HT1080 (cell line): ENCODE measurements at regions not wholly inside any gene's neighbourhood (a gene's known extent, or its start where the extent isn't known, plus 50 kb on each side); places are given as distances from the start of the nearest gene placed in this dataset.

Experiments
- DNase-seq: peaks from one replicate; pipeline ENCODE4 v3.0.0-alpha.2; 2015; ENCODE audit warnings: low read depth

- no peak for DNase-seq
Measured at GRCh38 chr11:134522782-134523570, 110.9 kb upstream of the B3GAT1 start.

DNA sequence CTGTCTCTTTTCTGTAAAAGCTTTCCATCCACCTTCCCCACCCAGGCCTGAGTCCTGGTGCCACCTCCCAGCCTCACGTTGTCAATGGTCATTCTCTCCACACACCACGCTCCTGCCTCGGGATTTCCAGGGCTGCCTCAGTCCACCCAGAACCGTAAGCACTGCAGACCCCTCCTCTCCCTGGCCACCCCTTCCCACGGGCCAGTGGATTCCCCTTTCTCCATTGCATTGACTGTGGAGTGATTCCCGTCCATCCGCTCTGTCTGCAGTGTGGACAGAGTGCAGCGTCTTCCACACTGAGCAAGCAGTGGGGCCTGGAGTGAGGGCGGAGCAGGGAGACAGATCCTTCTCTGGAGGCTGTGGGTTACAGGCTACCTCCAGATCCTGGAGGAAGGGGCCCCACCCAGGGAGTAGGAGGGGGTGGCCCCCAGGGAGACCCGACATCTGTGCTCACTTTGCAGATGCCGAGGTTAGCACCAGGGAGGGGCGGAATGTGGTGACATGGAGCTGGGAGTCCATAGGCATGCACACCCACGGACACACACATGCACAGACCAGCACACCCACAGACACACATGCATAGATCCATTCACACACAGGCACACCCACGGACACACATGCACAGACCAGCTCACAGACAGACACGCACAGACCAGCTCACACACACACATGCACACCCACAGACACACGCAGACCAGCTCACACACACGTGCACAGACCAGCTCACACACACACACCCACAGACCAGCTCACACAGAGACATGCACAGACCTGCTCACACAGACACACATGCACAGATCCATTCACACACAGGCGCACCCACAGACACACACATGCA, 109.6 kb upstream of the B3GAT1 start:
- no peak for DNase-seq

GRCh38 chr11:134521001-134521400, 109.0 kb upstream of the B3GAT1 start:
- no peak for DNase-seq

DNA sequence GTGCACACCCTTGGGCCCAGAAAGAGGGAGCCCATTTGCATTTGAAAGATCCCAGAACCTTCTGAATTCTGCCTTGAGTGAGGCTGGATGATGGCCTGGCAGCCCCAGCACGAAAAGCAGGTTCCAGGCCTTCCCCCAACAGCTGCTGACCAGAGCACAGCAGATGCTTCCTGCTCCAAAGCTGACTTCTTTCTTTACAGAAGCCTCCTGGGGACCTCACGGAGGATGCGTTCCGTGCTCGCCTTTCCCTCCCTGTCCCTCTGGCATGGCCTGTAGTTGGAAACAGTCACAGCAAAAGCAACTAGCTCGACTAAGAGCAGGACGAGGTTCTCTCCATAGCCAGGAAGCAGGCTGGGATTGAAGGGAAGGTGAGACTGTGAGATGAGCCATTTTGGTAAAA, 107.7 kb upstream of the B3GAT1 start:
- DNase-seq = no peak

- DNase-seq = no peak
Measured at GRCh38 chr11:134519390-134519750, 107.3 kb upstream of the B3GAT1 start.

- no peak for DNase-seq
Measured at GRCh38 chr11:134518616-134519389, 106.8 kb upstream of the B3GAT1 start.

DNA sequence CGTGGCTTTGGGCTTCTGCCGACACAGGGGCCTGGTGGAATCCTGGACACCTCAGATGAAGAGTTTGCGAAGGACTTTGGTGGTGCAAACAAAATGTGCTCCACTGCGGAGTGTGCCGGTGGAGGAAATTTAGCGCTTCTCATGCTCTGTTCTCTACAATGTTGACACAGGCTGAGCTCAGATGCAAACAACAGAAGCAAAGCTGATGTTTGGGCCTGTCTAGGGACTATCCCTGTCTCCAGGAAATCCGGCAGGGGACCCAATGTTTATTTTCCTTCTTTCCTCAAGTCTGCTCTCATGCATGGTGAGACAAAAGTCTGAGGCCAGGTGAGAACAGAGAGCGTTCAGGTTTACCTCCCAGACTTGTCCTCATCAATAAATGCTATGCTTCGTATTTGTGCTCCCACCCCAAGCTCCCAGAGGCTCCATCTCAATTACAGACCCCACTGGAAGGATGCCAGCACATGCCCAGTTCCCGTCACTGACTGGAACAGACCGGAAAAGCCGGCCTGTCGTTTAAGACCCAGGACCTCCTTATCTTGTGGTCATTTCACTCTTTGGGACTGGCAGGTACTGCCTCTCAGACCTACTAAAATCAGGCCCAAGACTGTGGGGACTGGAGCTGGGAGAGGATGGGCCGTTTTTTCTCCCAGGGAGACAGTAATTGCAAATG, 105.7 kb upstream of the B3GAT1 start:
- DNase-seq = no peak

- no peak for DNase-seq
Measured at GRCh38 chr11:134517115-134517514, 105.1 kb upstream of the B3GAT1 start.

DNA sequence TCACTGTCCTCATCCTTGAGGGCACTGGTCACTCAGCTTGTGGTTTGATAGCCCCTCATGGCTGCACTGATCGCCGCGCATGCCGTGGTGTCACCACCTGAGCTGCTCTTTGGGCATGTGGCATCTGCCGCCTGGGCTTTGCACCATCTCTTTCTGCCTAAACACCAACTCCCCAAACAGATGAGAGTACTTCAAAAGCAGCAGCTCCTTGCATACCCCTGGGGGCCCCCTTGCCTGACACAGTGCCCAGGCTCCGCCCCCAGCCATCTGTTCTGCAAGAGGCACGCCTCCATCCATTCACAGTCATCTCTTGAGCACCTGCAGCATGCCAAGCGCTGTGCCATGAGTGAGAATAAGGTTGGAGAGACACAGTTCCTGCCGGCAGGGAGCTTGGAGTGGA, 104.5 kb upstream of the B3GAT1 start:
- DNase-seq = no peak

- no peak for DNase-seq
Measured at GRCh38 chr11:134515081-134515960, 103.3 kb upstream of the B3GAT1 start.

DNA sequence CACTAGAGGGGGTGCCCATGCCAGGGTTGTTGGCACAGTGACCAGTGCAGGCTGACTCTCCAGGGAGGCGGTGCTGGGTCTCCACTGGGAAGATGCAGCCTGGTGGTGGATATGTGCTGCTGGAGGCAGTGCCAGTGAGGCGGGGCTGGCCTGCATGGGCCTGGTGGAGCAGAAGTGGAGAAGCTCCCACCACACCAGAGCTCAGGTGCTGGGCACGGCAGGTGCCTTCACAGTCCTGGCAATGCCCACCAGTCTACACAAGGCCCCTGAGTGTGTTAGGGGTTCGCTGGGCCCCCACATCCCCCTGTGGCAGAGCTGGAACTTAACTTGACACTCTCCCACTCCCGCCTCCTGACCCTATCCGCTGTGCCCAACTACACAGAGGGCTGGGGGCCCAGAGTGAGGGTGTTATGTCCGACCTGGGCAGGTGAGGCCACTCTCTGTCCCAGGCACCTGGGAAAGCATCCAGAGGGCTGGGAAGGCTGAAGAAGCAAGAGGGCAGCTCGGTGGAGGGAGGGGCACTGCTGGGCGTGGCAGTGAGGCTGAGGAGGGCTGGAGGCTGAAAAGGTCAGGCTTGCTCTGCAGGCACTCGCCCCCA, 102.4 kb upstream of the B3GAT1 start:
- DNase-seq = no peak

- no peak for DNase-seq
Measured at GRCh38 chr11:134513585-134514120, 101.6 kb upstream of the B3GAT1 start.

GRCh38 chr11:134512571-134513538, 100.8 kb upstream of the B3GAT1 start:
- DNase-seq = no peak

GRCh38 chr11:134512061-134512460, 100.0 kb upstream of the B3GAT1 start:
- DNase-seq = no peak

DNA sequence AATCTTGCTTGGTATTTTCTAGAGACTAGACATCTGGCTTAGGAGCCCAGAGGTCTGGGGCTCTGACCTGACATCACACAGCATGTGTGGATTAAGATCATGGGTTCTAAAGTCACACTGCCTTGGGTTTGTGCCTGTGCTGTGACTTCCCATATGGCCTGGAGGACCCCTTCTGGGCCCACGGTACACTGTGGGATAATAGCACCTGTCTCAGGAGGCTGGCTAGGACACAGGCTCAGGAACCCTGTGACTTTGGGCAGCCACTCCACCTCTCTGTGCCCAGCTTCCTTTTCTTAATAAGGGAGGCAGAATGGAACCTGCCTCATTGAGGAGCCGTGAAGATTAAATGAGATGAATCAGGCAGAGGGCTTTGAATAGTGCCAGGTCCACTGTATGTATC, 99.2 kb upstream of the B3GAT1 start:
- DNase-seq = no peak

GRCh38 chr11:134510233-134511040, 98.4 kb upstream of the B3GAT1 start:
- no peak for DNase-seq

- DNase-seq = peak; percentile 30
Measured at GRCh38 chr11:134509381-134510232, 97.6 kb upstream of the B3GAT1 start.
